ENCODE measurements at regions not wholly inside any gene's neighbourhood (a gene's known extent, or its start where the extent isn't known, plus 50 kb on each side); places are given as distances from the start of the nearest gene placed in this dataset.

DNA sequence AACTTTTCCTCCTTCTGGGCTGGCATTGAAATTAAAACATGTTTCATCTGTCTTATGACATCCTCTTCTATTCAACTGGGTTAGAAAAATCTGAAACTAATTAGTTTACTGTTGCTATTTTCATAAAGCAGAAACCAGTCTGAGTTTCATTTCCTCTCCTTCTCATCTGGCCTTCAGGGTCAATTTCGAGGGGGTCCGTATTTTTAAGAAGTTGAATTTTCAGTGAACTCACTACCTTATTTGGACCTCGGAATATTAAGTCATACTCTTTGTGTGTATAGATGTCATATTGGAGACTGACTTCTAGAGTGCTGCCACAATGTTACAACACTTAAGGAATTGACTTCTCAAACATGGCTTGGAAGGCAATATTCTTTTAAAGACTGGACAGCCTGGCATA, 485.9 kb downstream of the SQOR start:
- no CpG with 5 or more reads among the region's 3 CpGs for WGBS (ENCODE audit: insufficient coverage)

DNA sequence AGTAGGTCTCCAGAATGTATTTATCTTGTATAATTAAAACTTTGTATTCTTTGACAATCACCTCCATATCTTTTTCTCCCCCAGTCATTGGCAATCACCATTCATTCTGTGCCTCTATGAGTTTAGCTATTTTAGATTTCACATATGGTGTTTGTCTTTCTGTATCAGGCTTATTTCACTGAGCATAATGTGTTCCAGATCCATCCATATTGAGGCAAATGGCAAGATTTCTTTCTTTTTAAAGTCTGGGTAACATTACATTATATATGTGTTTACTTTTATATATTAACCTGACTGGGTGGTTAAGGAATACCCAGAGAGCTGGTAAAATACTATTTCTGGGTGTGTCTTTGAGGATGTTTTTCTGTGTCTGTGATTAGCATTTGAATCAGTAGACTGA, 486.6 kb downstream of the SQOR start:
- DNase-seq, result no peak
- H3K36me3 ChIP-seq (ENCODE audit: control insufficient read depth, insufficient read depth, low read length), result no peaks in the 10 kb centered on the region
- H3K27ac ChIP-seq (ENCODE audit: low read length), result no peak overlapping the region
- H3K27me3 ChIP-seq (ENCODE audit: control insufficient read depth, insufficient read depth, low read length), result no peaks in the 10 kb centered on the region
- no peaks in the 10 kb centered on the region for H3K4me1 ChIP-seq (ENCODE audit: control insufficient read depth, insufficient read depth, low read length)
- no peak overlapping the region for H3K4me3 ChIP-seq (ENCODE audit: low read length)
- H3K9me3 ChIP-seq (replicated peaks; ENCODE audit: control insufficient read depth, low read depth, low read length), result peaks cover 5% of the 10 kb centered on the region

More for the DNA sequence above, 485.9 kb downstream of the SQOR start:
- Histone ChIP-seq H3K4me1 (ENCODE audit: control insufficient read depth, insufficient read depth, low read length) (no peaks in the 10 kb centered on the region), H3K36me3 (ENCODE audit: control insufficient read depth, insufficient read depth, low read length) (no peaks in the 10 kb centered on the region), H3K4me3 (ENCODE audit: low read length) (no peak overlapping the region), H3K9me3 (replicated peaks; ENCODE audit: control insufficient read depth, low read depth, low read length) (peaks cover 5% of the 10 kb centered on the region), H3K27me3 (ENCODE audit: control insufficient read depth, insufficient read depth, low read length) (no peaks in the 10 kb centered on the region), H3K27ac (ENCODE audit: low read length) (no peak overlapping the region)
- DNase-seq, result no peak

DNA sequence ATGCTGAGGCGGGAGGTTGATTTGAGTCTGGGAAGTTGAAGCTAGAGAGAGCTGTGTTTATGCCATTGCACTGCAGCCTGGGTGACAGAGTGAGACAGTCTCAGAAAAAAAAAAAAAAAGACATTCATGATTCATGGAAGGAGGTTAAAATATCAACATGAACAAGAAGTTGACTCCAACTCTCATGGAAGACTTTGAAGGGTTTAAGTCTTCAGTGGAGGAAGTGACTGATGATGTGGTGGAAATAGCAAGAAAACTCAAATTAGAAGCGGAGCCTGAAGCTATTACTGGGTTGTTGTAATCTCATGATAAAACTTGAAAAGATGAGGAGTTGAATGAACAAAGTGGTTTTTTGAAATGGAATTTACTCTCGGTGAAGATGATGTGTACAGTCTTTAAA, 491.8 kb downstream of the SQOR start:
- Histone ChIP-seq H3K36me3 (ENCODE audit: control insufficient read depth, insufficient read depth, low read length) (no peaks in the 10 kb centered on the region), H3K4me1 (ENCODE audit: control insufficient read depth, insufficient read depth, low read length) (no peaks in the 10 kb centered on the region), H3K27ac (ENCODE audit: low read length) (no peak overlapping the region), H3K4me3 (ENCODE audit: low read length) (no peak overlapping the region), H3K27me3 (ENCODE audit: control insufficient read depth, insufficient read depth, low read length) (no peaks in the 10 kb centered on the region), H3K9me3 (replicated peaks; ENCODE audit: control insufficient read depth, low read depth, low read length) (peaks cover 5% of the 10 kb centered on the region)
- WGBS (ENCODE audit: insufficient coverage), result 94% methylated on average over 2 of the region's 3 CpGs
- no peak for DNase-seq

DNA sequence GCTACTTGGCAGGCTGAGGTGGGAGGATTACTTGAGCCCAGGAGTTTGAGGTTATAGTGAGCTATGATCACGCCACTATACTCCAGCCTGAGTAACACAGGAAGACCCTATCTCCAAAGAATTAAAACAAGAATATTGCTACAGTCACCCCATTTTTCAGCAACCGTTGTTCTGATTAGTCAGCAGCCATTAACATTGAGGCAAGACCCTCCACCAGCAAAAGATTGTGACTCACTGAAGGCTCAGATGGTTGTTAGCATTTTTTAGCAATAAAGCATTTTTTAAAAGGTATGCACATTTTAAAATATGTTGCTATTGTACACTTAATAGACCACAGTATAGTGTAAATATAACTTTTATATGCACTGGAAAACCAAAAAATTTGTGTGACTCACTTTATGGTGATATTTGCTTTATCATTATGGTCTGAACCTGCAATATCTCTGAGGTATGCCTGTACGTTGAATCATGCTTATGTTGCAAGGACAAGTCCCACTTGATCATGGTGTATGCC, 492.6 kb downstream of the SQOR start:
- H3K27ac ChIP-seq (ENCODE audit: low read length), result no peak overlapping the region
- no peak overlapping the region for H3K4me3 ChIP-seq (ENCODE audit: low read length)
- DNase-seq, result no peak
- no peaks in the 10 kb centered on the region for H3K27me3 ChIP-seq (ENCODE audit: control insufficient read depth, insufficient read depth, low read length)
- no peaks in the 10 kb centered on the region for H3K36me3 ChIP-seq (ENCODE audit: control insufficient read depth, insufficient read depth, low read length)
- no CpG with 5 or more reads among the region's 3 CpGs for WGBS (ENCODE audit: insufficient coverage)
- H3K9me3 ChIP-seq (replicated peaks; ENCODE audit: control insufficient read depth, low read depth, low read length), result peaks cover 10% of the 10 kb centered on the region
- H3K4me1 ChIP-seq (ENCODE audit: control insufficient read depth, insufficient read depth, low read length), result no peaks in the 10 kb centered on the region

GRCh38 chr15:46129145-46129544, 494.3 kb downstream of the SQOR start:
- Histone ChIP-seq H3K9me3 (replicated peaks; ENCODE audit: control insufficient read depth, low read depth, low read length) (peaks cover 8% of the 10 kb centered on the region), H3K4me1 (ENCODE audit: control insufficient read depth, insufficient read depth, low read length) (no peaks in the 10 kb centered on the region), H3K4me3 (ENCODE audit: low read length) (no peak overlapping the region), H3K27me3 (ENCODE audit: control insufficient read depth, insufficient read depth, low read length) (no peaks in the 10 kb centered on the region), H3K27ac (ENCODE audit: low read length) (no peak overlapping the region), H3K36me3 (ENCODE audit: control insufficient read depth, insufficient read depth, low read length) (no peaks in the 10 kb centered on the region)
- no peak for DNase-seq
- no CpG with 5 or more reads among the region's 1 CpG for WGBS (ENCODE audit: insufficient coverage)

DNA sequence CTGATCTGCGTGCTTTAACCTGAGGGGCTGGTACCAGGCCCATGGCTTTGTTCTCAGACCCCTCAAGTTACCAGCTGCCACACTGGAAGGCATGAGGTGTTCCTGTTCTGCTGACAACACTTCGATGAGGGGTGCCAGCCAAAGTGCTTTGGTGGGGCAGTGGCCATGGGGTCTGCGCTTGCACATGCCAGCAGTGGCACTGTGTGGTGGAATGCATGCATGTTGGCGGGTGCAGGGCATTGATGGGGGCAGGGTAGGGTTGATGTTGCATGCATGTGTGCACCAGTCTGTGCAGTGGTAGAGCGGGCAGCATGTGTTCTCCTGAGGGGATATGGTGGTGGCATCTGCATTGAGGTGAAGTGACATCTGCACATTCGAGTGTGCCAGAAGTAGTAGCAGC, 497.0 kb downstream of the SQOR start:
- no peak overlapping the region for H3K4me3 ChIP-seq (ENCODE audit: low read length)
- 78% methylated on average over 6 of the region's 6 CpGs for WGBS (ENCODE audit: insufficient coverage)
- H3K27ac ChIP-seq (ENCODE audit: low read length), result no peak overlapping the region
- no peaks in the 10 kb centered on the region for H3K4me1 ChIP-seq (ENCODE audit: control insufficient read depth, insufficient read depth, low read length)
- DNase-seq, result no peak
- H3K36me3 ChIP-seq (ENCODE audit: control insufficient read depth, insufficient read depth, low read length), result no peaks in the 10 kb centered on the region
- H3K9me3 ChIP-seq (replicated peaks; ENCODE audit: control insufficient read depth, low read depth, low read length), result peaks cover 8% of the 10 kb centered on the region
- no peaks in the 10 kb centered on the region for H3K27me3 ChIP-seq (ENCODE audit: control insufficient read depth, insufficient read depth, low read length)

GRCh38 chr15:46137443-46137842, 502.6 kb downstream of the SQOR start:
- Histone ChIP-seq H3K36me3 (ENCODE audit: control insufficient read depth, insufficient read depth, low read length) (no peaks in the 10 kb centered on the region), H3K4me3 (ENCODE audit: low read length) (no peak overlapping the region), H3K4me1 (ENCODE audit: control insufficient read depth, insufficient read depth, low read length) (no peaks in the 10 kb centered on the region), H3K27me3 (ENCODE audit: control insufficient read depth, insufficient read depth, low read length) (no peaks in the 10 kb centered on the region), H3K27ac (ENCODE audit: low read length) (no peak overlapping the region), H3K9me3 (replicated peaks; ENCODE audit: control insufficient read depth, low read depth, low read length) (peaks cover 3% of the 10 kb centered on the region)
- no CpG with 5 or more reads among the region's 2 CpGs for WGBS (ENCODE audit: insufficient coverage)
- DNase-seq, result no peak

- no peak for DNase-seq
- no peaks in the 10 kb centered on the region for H3K27me3 ChIP-seq (ENCODE audit: control insufficient read depth, insufficient read depth, low read length)
- H3K4me1 ChIP-seq (ENCODE audit: control insufficient read depth, insufficient read depth, low read length), result no peaks in the 10 kb centered on the region
- H3K27ac ChIP-seq (ENCODE audit: low read length), result no peak overlapping the region
- no peak overlapping the region for H3K4me3 ChIP-seq (ENCODE audit: low read length)
- peaks cover 12% of the 10 kb centered on the region for H3K9me3 ChIP-seq (replicated peaks; ENCODE audit: control insufficient read depth, low read depth, low read length)
- no peaks in the 10 kb centered on the region for H3K36me3 ChIP-seq (ENCODE audit: control insufficient read depth, insufficient read depth, low read length)
- 98% methylated on average over 3 of the region's 3 CpGs for WGBS (ENCODE audit: insufficient coverage)
Measured at GRCh38 chr15:46146002-46146401, 511.2 kb downstream of the SQOR start.

GRCh38 chr15:46146915-46147314, 512.1 kb downstream of the SQOR start:
- no peak overlapping the region for H3K27ac ChIP-seq (ENCODE audit: low read length)
- peaks cover 12% of the 10 kb centered on the region for H3K9me3 ChIP-seq (replicated peaks; ENCODE audit: control insufficient read depth, low read depth, low read length)
- no peaks in the 10 kb centered on the region for H3K36me3 ChIP-seq (ENCODE audit: control insufficient read depth, insufficient read depth, low read length)
- H3K4me1 ChIP-seq (ENCODE audit: control insufficient read depth, insufficient read depth, low read length), result no peaks in the 10 kb centered on the region
- no peak overlapping the region for H3K4me3 ChIP-seq (ENCODE audit: low read length)
- no peak for DNase-seq
- no peaks in the 10 kb centered on the region for H3K27me3 ChIP-seq (ENCODE audit: control insufficient read depth, insufficient read depth, low read length)
- 93% methylated on average over 1 of the region's 2 CpGs for WGBS (ENCODE audit: insufficient coverage)

- Histone ChIP-seq H3K9me3 (replicated peaks; ENCODE audit: control insufficient read depth, low read depth, low read length) (peaks cover 4% of the 10 kb centered on the region), H3K4me3 (ENCODE audit: low read length) (no peak overlapping the region), H3K27ac (ENCODE audit: low read length) (no peak overlapping the region), H3K27me3 (ENCODE audit: control insufficient read depth, insufficient read depth, low read length) (no peaks in the 10 kb centered on the region), H3K4me1 (ENCODE audit: control insufficient read depth, insufficient read depth, low read length) (no peaks in the 10 kb centered on the region), H3K36me3 (ENCODE audit: control insufficient read depth, insufficient read depth, low read length) (no peaks in the 10 kb centered on the region)
- no CpG with 5 or more reads among the region's 1 CpG for WGBS (ENCODE audit: insufficient coverage)
- DNase-seq, result no peak
Measured at GRCh38 chr15:46151786-46152185, 517.0 kb downstream of the SQOR start.

- Histone ChIP-seq H3K36me3 (ENCODE audit: control insufficient read depth, insufficient read depth, low read length) (no peaks in the 10 kb centered on the region), H3K27me3 (ENCODE audit: control insufficient read depth, insufficient read depth, low read length) (no peaks in the 10 kb centered on the region), H3K4me1 (ENCODE audit: control insufficient read depth, insufficient read depth, low read length) (no peaks in the 10 kb centered on the region), H3K27ac (ENCODE audit: low read length) (no peak overlapping the region), H3K4me3 (ENCODE audit: low read length) (no peak overlapping the region), H3K9me3 (replicated peaks; ENCODE audit: control insufficient read depth, low read depth, low read length) (peaks cover 4% of the 10 kb centered on the region)
- DNase-seq, result no peak
- WGBS (ENCODE audit: insufficient coverage), result no CpG with 5 or more reads among the region's 1 CpG
Measured at GRCh38 chr15:46166750-46167149, 531.9 kb downstream of the SQOR start.

Measured in muscle of leg (tissue), 3 donors.